GM21390 (cell line): ENCODE measurements at regions not wholly inside any gene's neighbourhood (a gene's known extent, or its start where the extent isn't known, plus 50 kb on each side); places are given as distances from the start of the nearest gene placed in this dataset.

ENCODE experiments used
- ATAC-seq: cut with Tn5 transposase; IDR thresholded peaks from one replicate; pipeline ENCODE4 v1.9.1; 2021; ENCODE audit not compliant: unreplicated experiment

- no peak for ATAC-seq
Measured at GRCh38 chr1:82722608-82723007, 921.9 kb downstream of the ADGRL2 start.

- no peak for ATAC-seq
Measured at GRCh38 chr1:82721702-82722101, 921.0 kb downstream of the ADGRL2 start.

- ATAC-seq, result no peak
Measured at GRCh38 chr1:82718719-82719419, 918.1 kb downstream of the ADGRL2 start.

GRCh38 chr1:82710091-82710490, 909.4 kb downstream of the ADGRL2 start:
- no peak for ATAC-seq

- ATAC-seq, result no peak
Measured at GRCh38 chr1:82707681-82708080, 906.9 kb downstream of the ADGRL2 start.

DNA sequence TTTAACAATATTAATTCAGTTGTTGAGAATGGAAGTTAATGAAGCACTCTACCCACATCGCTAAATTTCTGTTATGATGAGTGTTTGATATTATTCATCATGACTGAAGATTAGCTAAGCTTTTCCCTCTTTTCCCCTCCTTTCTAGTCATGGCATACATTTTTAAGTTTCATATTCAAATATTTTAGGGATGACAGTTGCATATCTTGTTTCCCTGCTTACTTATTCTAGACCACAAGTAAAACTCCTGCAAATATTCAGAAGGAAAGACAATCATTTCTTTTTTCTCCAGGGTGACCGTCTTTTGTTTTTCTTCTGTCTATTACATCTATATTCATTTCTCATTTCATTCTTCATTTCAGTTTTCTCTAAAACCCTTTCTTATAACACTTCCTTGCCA, 906.0 kb downstream of the ADGRL2 start:
- ATAC-seq, result no peak

DNA sequence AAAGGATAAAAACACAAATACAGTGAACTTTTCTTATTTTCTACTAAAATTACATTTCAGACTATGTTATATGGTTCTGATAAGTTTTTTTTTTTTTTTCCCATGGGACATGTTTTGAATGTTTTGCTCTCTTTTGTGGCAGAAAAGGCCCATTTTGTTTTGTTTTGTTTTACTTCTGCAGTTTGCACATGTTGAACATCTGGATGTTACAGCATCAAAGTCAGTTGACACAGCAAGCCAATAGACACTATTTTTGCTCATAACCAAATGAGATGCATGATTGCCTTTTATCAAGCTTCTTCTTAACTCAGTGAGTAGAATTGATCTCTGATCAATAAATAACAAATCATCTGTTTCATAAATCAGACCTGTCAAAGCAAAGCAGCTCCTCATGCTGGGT, 904.2 kb downstream of the ADGRL2 start:
- ATAC-seq, result no peak

- ATAC-seq, result no peak
Measured at GRCh38 chr1:82704393-82704792, 903.7 kb downstream of the ADGRL2 start.

DNA sequence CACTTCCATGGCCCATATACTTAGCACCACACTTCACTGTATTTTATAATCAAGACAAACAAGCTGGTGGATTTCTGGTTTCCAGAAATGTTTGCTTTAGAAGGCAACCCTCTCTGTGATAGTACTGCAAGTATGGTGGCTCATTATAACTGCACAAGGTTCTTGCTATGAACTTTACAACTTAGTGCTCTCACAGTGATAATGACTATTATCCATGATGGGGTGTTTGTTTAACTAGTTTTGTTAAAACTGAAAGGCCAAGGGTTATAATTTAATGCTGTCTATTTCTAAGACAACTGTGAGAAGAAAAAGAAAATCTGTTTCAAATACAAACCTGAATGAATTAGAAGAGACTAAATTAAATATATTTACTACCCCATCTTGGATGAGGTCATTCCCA, 903.2 kb downstream of the ADGRL2 start:
- no peak for ATAC-seq

DNA sequence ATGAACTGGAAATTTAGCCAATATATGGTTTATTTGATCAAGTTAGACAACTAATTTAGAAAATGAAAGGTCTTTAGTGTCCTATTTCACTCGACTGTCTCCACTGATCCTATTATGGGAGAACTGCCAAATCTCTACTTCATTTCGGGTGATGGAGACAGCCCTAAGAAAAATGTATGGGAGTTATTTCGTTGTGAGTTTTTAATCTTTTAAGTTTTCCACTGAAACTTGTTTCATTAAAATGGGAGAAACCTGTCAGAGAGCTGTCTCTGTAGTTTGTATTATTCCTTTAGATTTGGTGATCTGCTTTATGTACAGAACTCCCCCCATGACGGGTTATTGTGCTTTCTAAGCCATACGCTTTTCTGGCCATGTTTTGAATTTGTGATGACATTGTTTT, 899.7 kb downstream of the ADGRL2 start:
- no peak for ATAC-seq

GRCh38 chr1:82697965-82698364, 897.2 kb downstream of the ADGRL2 start:
- ATAC-seq, result no peak

GRCh38 chr1:82695443-82695842, 894.7 kb downstream of the ADGRL2 start:
- ATAC-seq, result no peak

GRCh38 chr1:82690411-82690810, 889.7 kb downstream of the ADGRL2 start:
- no peak for ATAC-seq

GRCh38 chr1:82689217-82689616, 888.5 kb downstream of the ADGRL2 start:
- no peak for ATAC-seq

- ATAC-seq, result no peak
Measured at GRCh38 chr1:82686774-82687173, 886.0 kb downstream of the ADGRL2 start.

DNA sequence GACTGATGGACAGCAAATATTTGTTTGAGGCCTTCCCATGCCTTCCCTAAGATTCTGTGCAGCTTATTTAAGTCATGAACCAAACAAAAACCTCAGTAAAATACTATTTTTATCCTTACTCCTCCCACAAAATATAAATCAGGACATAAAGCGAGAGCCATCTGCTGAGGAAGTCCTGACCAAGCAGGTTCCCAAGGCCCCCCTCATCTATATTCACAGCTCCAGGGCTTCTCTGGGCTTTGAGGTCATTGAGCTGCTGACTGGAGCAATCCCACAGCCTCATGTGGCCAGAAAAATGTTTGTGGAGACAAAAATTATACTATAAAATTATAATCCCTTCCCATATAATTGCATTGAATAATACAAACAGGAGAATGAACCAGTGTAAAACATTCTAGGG, 846.2 kb downstream of the ADGRL2 start:
- ATAC-seq, result no peak

- no peak for ATAC-seq
Measured at GRCh38 chr1:82646336-82646735, 845.6 kb downstream of the ADGRL2 start.

DNA sequence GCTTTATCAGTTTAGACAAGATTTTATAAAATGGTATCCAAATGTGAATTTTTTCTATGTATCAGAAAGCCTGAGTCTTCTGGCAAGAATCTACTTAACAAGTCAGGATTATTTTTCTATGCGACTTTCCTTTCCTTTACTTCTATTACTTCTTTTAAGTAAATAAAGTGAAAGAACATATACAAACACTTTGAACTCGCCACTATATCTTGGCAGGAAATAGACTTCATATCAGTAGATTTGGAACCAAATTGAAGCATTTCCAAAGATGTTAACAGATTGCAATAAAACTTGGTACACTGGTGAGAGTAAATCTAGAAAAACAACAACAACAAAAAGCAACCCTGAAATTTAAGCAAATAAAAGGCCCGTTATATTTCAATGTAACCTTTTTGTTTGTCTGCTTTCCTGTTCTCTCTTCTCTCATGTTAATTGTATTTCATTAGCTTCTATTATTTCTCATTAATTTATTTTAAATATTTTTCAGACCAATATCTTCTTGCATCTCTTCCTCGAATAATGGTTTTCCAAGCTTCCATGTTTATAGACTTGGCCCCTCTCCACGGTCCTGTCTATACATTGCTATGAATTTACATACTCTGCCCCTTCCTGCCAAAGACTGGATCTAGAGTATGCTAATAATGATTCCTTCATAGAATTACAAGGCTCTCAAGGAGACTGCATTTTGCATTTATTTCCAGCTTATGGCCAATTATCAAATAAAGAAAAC, 843.6 kb downstream of the ADGRL2 start:
- ATAC-seq, result no peak

GRCh38 chr1:82640352-82640751, 839.6 kb downstream of the ADGRL2 start:
- ATAC-seq, result no peak

DNA sequence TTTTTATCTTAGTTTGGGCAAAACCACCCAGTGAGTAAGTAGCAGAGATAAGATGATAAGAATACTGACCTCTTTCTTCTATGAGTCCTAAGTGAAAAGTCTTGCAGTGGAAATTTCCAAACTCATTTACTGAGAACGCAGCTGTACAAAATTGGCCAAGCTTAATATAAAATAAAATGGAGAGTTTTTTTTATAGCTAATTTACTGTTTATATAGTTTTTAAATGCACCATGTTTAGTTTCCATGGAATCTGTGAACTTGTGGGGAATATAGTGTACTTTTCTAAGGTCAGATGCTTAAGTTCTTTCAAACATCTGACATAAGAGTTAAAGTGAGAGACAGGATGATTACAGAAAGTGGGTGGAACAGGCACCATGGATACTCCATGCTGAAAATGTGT, 833.5 kb downstream of the ADGRL2 start:
- no peak for ATAC-seq

DNA sequence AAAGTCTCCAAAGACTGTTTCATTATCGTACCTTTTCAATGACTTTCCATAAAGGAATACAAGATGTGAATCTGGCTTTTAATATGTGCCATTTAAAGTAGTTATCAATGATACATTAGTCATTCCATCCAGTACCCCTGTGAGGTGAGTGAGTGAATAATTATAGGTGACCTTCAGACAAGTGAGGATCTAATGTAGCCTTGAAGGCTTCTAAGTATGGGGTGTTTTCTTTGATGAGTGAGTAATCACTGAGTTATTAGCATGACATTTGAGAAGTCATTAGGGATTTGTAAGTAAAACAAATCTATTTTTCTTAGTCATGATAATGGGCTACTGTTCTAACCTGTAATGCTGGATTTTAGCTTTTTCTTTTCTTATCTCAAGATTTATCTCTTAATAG, 831.4 kb downstream of the ADGRL2 start:
- ATAC-seq, result no peak

GRCh38 chr1:82628887-82629286, 828.2 kb downstream of the ADGRL2 start:
- ATAC-seq, result no peak

DNA sequence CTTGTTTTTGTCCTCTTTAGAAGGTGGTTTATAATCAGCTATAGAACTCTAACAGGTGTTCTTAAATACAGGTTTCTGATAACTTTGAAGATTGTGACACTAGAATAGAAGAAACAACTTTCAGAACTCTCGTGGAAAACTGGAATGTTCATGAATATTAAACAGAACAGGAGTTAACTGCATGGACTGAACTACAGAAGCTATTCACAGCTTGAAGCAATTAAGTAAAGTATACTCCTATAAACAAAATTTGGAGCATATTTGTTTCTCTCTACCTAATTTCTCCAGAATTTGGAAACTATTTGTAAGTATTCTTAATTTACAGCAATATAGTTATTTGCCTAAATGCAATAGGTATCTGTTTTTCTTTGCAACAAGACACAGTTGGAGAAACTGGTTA, 824.8 kb downstream of the ADGRL2 start:
- ATAC-seq, result no peak
